Vagina (tissue), 2 donors: ENCODE measurements at regions not wholly inside any gene's neighbourhood (a gene's known extent, or its start where the extent isn't known, plus 50 kb on each side); places are given as distances from the start of the nearest gene placed in this dataset.

Source experiments
- CTCF ChIP-seq, 3 experiments: fragments of 450-650 bp in 2 of 3; fragments of 200-600 bp in 1 of 3; sonication (generic) in 1 of 3; IDR thresholded peaks; one replicate each; pipeline ENCODE4 v1.5.1; 2017 to 2019; ENCODE audit warnings: antibody characterized with exemption in 3 of 3, mild to moderate bottlenecking in 2 of 3, moderate library complexity in 2 of 3
- POLR2A ChIP-seq, 2 donors: fragments of 450-650 bp; IDR thresholded peaks; one replicate each; pipeline ENCODE4 v1.6.1; 2017; ENCODE audit warnings: antibody characterized with exemption in 2 of 2, mild to moderate bottlenecking in 2 of 2, moderate library complexity in 2 of 2

- TF ChIP-seq CTCF (IDR thresholded peaks at IDR 0.05) (no peak), POLR2A (IDR thresholded peaks at IDR 0.05) (no peak)
Observed at GRCh38 chr1:55777545-55777944, 562.4 kb upstream of the USP24 start.
